ENCODE measurements at regions not wholly inside any gene's neighbourhood (a gene's known extent, or its start where the extent isn't known, plus 50 kb on each side); places are given as distances from the start of the nearest gene placed in this dataset.
A peak's percentile ranks its signal among the peaks of the same experiment; 100 is the strongest.

GRCh38 chr1:4150262-4150661, 250.2 kb upstream of the C1orf174 start:
- Histone ChIP-seq H3K27me3 (ENCODE audit: control insufficient read depth, insufficient read depth, low read length) (no peaks in the 10 kb centered on the region), H3K9ac (ENCODE audit: low read length in 3 of 3) (no peak overlapping the region), H3K36me3 (ENCODE audit: control insufficient read depth in 2 of 3, insufficient read depth in 3 of 3, low read length in 3 of 3) (no peaks in the 10 kb centered on the region), H3K9me3 (ENCODE audit: control insufficient read depth in 2 of 3, insufficient read depth in 1 of 3, low read length in 3 of 3) (no peaks in the 10 kb centered on the region), H3K4me1 (ENCODE audit: control insufficient read depth in 2 of 3, insufficient read depth in 2 of 3, low read depth in 1 of 3, low read length in 3 of 3) (no peaks in the 10 kb centered on the region), H3K4me3 (ENCODE audit: low read length in 3 of 3) (no peak overlapping the region), H3K27ac (ENCODE audit: low read depth in 2 of 2, low read length in 2 of 2) (no peak overlapping the region)
- TF ChIP-seq CTCF (IDR thresholded peaks at IDR 0.05; ENCODE audit: borderline replicate concordance, extremely low read depth, insufficient read depth) = no peak
- intact Hi-C loops (cut with DNase I) = no loop called here
- FAIRE-seq = no peak
- peak in 1 of 5 donors; percentile 29 for DNase-seq

GRCh38 chr1:4152266-4152665, 252.2 kb upstream of the C1orf174 start:
- TF ChIP-seq CTCF (IDR thresholded peaks at IDR 0.05; ENCODE audit: borderline replicate concordance, extremely low read depth, insufficient read depth) = no peak
- no peak overlapping the region for H3K4me3 ChIP-seq (ENCODE audit: low read length in 3 of 3)
- no peaks in the 10 kb centered on the region for H3K9me3 ChIP-seq (ENCODE audit: control insufficient read depth in 2 of 3, insufficient read depth in 1 of 3, low read length in 3 of 3)
- DNase-seq = peak in 1 of 5 donors; percentile 18
- no peak for FAIRE-seq
- no peaks in the 10 kb centered on the region for H3K4me1 ChIP-seq (ENCODE audit: control insufficient read depth in 2 of 3, insufficient read depth in 2 of 3, low read depth in 1 of 3, low read length in 3 of 3)
- intact Hi-C loops (cut with DNase I) = no loop called here
- no peaks in the 10 kb centered on the region for H3K36me3 ChIP-seq (ENCODE audit: control insufficient read depth in 2 of 3, insufficient read depth in 3 of 3, low read length in 3 of 3)
- H3K27me3 ChIP-seq (ENCODE audit: control insufficient read depth, insufficient read depth, low read length) = no peaks in the 10 kb centered on the region
- H3K9ac ChIP-seq (ENCODE audit: low read length in 3 of 3) = no peak overlapping the region
- H3K27ac ChIP-seq (ENCODE audit: low read depth in 2 of 2, low read length in 2 of 2) = no peak overlapping the region

DNA sequence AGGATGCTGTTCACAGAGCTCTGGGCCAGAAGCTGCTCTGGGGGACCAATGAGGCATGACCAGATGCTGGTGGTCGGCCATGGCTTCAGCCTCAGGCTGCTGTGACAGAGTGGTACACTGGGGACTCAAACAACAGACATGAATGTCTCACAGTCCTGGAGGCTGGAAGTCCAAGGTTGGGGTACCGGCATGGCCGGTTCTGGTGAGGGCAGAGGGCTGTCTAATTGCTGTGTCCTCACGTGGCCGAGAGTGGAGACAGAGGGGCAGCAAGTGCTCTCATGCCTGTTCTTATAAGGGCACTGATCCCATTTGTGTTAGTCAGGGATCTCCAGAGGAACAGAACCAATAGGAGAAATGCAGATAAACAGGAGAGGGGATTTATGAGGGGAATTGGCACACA, 253.5 kb upstream of the C1orf174 start:
- Histone ChIP-seq H3K9ac (ENCODE audit: low read length in 3 of 3) (no peak overlapping the region), H3K4me1 (ENCODE audit: control insufficient read depth in 2 of 3, insufficient read depth in 2 of 3, low read depth in 1 of 3, low read length in 3 of 3) (no peaks in the 10 kb centered on the region), H3K36me3 (ENCODE audit: control insufficient read depth in 2 of 3, insufficient read depth in 3 of 3, low read length in 3 of 3) (no peaks in the 10 kb centered on the region), H3K4me3 (ENCODE audit: low read length in 3 of 3) (no peak overlapping the region), H3K27ac (ENCODE audit: low read depth in 2 of 2, low read length in 2 of 2) (no peak overlapping the region), H3K27me3 (ENCODE audit: control insufficient read depth, insufficient read depth, low read length) (no peaks in the 10 kb centered on the region), H3K9me3 (ENCODE audit: control insufficient read depth in 2 of 3, insufficient read depth in 1 of 3, low read length in 3 of 3) (no peaks in the 10 kb centered on the region)
- no peak for FAIRE-seq
- intact Hi-C loops (cut with DNase I) = no loop called here
- peak in 1 of 5 donors; percentile 27 for DNase-seq
- no peak for TF ChIP-seq CTCF (IDR thresholded peaks at IDR 0.05; ENCODE audit: borderline replicate concordance, extremely low read depth, insufficient read depth)

DNA sequence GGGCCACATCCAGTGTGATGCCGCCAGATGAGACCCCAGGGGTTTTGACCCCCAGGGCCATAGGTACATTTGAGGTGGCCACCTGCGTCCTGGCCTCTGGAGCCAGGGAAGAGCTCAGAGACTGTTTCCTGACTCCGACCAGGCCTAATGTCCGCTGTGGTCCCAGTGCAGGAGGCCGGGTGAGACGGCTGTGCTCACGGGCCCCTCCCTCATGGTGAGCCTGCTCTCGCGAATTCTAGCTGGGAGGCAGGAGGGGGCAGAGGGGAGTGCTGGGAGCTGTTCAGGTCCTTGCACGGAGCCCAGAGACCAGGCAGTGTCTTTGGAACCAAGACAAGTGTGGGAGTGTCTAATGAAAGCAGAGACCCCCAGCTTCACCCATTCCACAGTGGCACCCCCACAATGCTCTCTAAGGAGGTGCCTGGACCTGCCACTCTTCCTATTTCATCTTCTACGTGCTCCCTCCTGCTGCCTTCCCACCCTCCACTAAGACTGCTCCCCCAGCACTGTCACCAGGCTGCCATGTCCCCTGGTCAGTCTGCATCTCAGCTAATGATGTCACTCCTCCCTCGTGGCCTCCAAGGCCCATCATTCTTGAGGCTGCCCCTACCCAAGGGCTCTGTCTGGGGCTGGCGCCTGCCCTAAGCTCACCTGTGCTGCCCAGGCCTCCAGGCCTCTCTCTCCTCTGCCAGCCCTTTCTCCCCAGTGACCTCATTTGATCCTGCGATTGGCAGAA, 256.3 kb upstream of the C1orf174 start:
- no peak overlapping the region for H3K27ac ChIP-seq (ENCODE audit: low read depth in 2 of 2, low read length in 2 of 2)
- H3K9me3 ChIP-seq (ENCODE audit: control insufficient read depth in 2 of 3, insufficient read depth in 1 of 3, low read length in 3 of 3) = no peaks in the 10 kb centered on the region
- DNase-seq (no peak), FAIRE-seq (no peak)
- intact Hi-C loops (cut with DNase I) = no loop called here
- no peaks in the 10 kb centered on the region for H3K27me3 ChIP-seq (ENCODE audit: control insufficient read depth, insufficient read depth, low read length)
- TF ChIP-seq CTCF (IDR thresholded peaks at IDR 0.05; ENCODE audit: borderline replicate concordance, extremely low read depth, insufficient read depth) = no peak
- H3K4me3 ChIP-seq (ENCODE audit: low read length in 3 of 3) = no peak overlapping the region
- H3K4me1 ChIP-seq (ENCODE audit: control insufficient read depth in 2 of 3, insufficient read depth in 2 of 3, low read depth in 1 of 3, low read length in 3 of 3) = no peaks in the 10 kb centered on the region
- H3K9ac ChIP-seq (ENCODE audit: low read length in 3 of 3) = no peak overlapping the region
- no peaks in the 10 kb centered on the region for H3K36me3 ChIP-seq (ENCODE audit: control insufficient read depth in 2 of 3, insufficient read depth in 3 of 3, low read length in 3 of 3)

All from kidney (tissue), 13 donors.